Activated naive CD8-positive, alpha-beta T cell treated with anti-CD3 and anti-CD28 coated beads, Interleukin-2, amount 10 ng/mL, durations not matched to agents 7 days and 5 days (primary cell): ENCODE measurements at regions not wholly inside any gene's neighbourhood (a gene's known extent, or its start where the extent isn't known, plus 50 kb on each side); places are given as distances from the start of the nearest gene placed in this dataset.

Experiments used
- ATAC-seq: fragments of 150-1000 bp; cut with Tn5 transposase; one replicate; pipeline ENCODE4 v1.10.0; 2021; ENCODE audit warnings: low read depth, moderate library complexity
- POLR2A ChIA-PET: fragments of 350-600 bp; sonication (Branson Sonifier 250); formaldehyde crosslinking; loops from one replicate; lab custom pipeline; 2021; ENCODE audit warnings: antibody characterized with exemption; lab: Charles Lee
- DNase-seq: peaks from one replicate; pipeline ENCODE4 v3.0.0; 2021
- H3K27ac Mint-ChIP-seq: one replicate; pipeline ENCODE4 v1.8.0; 2022; ENCODE audit warnings: mild to moderate bottlenecking, mixed read lengths
- H3K27me3 Mint-ChIP-seq: one replicate; pipeline ENCODE4 v1.8.0; 2022; ENCODE audit warnings: mild to moderate bottlenecking, moderate library complexity, mixed read lengths
- H3K36me3 Mint-ChIP-seq: one replicate; pipeline ENCODE4 v1.8.0; 2021; ENCODE audit warnings: mild to moderate bottlenecking, mixed read lengths
- H3K4me1 Mint-ChIP-seq: one replicate; pipeline ENCODE4 v1.8.0; 2021; ENCODE audit warnings: mixed read lengths
- H3K4me3 Mint-ChIP-seq: one replicate; pipeline ENCODE4 v1.8.0; 2022; ENCODE audit warnings: mild to moderate bottlenecking, moderate library complexity, mixed read lengths
- H3K9me3 Mint-ChIP-seq: one replicate; pipeline ENCODE4 v1.8.0; 2021; ENCODE audit warnings: mixed read lengths

DNA sequence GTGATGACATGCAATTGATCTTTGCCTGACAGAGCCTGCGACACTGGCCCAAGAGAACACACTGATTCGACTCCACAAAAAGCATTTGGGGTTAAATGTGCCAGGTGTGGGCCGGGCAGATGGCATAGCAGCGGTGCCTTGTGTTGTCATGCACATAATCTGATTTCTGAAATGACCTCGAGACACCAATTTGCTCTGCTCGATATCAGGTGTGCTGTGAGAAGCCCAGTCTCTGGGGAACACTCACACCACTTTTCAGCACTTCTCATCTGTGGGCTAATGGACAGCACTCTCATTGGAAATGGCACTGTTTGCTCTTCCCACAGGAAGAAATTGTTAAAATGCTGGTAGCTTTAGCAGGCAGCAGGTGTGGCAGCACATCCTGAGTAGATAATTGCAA is 738.3 kb upstream of the TENM3 start:
- Mint-ChIP-seq H3K4me1 (no peaks in the 10 kb centered on the region), H3K36me3 (no peaks in the 10 kb centered on the region), H3K27me3 (no peaks in the 10 kb centered on the region), H3K9me3 (no peaks in the 10 kb centered on the region), H3K4me3 (no peak overlapping the region), H3K27ac (no peak overlapping the region)
- ATAC-seq (no peak), DNase-seq (no peak)
- POLR2A ChIA-PET: no interaction called here

- ATAC-seq (no peak), DNase-seq (no peak)
- Mint-ChIP-seq H3K27me3 (no peaks in the 10 kb centered on the region), H3K27ac (no peak overlapping the region), H3K36me3 (no peaks in the 10 kb centered on the region), H3K4me3 (no peak overlapping the region), H3K4me1 (no peaks in the 10 kb centered on the region), H3K9me3 (no peaks in the 10 kb centered on the region)
- POLR2A ChIA-PET: no interaction called here
These were observed 735.9 kb upstream of the TENM3 start for GRCh38 chr4:181507180-181507835.

DNA sequence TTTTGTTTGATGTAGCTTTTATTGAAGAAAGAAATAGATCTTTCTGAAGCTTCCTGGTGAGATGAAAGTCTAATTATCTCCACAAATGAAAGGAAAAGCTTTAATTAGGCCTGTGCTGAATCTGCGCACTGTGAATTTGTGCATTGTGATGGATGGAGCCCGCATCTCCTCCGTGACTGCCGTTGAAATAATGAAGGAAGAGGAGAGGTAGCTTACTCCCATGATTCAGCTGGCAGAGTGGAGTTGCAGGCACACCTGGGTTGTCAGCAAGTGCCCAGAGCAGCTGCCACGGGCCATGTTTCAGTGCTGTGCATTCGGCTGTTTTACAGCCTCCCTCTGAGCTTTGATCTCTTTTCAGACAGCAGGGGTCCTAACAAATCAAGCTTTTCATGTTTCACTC is 735.3 kb upstream of the TENM3 start:
- no peaks in the 10 kb centered on the region for H3K9me3 Mint-ChIP-seq
- no peaks in the 10 kb centered on the region for H3K36me3 Mint-ChIP-seq
- H3K4me1 Mint-ChIP-seq: no peaks in the 10 kb centered on the region
- no peaks in the 10 kb centered on the region for H3K27me3 Mint-ChIP-seq
- ATAC-seq (no peak), DNase-seq (no peak)
- H3K27ac Mint-ChIP-seq: no peak overlapping the region
- H3K4me3 Mint-ChIP-seq: no peak overlapping the region
- POLR2A ChIA-PET: no interaction called here

DNA sequence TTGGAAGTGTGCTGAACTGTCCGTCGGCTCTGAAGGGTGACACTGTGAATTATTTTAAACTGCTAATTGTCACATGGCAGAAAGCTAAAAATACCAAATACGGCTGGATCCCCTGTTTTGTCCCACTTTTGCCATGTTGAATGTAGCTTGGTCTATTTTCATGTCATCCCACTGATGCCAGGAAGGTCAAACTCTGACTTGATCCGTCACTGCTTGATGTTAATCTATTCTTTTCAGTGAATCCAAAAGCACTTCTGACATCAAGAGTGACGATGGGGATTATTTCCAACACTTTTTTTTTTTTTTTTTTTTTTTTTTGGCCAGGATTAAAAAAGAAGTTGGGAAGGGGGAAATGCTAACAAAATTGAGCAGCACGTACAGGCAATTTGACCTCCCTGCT is 734.6 kb upstream of the TENM3 start:
- H3K27me3 Mint-ChIP-seq: no peaks in the 10 kb centered on the region
- POLR2A ChIA-PET: no interaction called here
- DNase-seq: no peak
- no peak overlapping the region for H3K27ac Mint-ChIP-seq
- H3K4me3 Mint-ChIP-seq: no peak overlapping the region
- no peaks in the 10 kb centered on the region for H3K4me1 Mint-ChIP-seq
- no peaks in the 10 kb centered on the region for H3K36me3 Mint-ChIP-seq
- ATAC-seq: no peak
- H3K9me3 Mint-ChIP-seq: no peaks in the 10 kb centered on the region

DNA sequence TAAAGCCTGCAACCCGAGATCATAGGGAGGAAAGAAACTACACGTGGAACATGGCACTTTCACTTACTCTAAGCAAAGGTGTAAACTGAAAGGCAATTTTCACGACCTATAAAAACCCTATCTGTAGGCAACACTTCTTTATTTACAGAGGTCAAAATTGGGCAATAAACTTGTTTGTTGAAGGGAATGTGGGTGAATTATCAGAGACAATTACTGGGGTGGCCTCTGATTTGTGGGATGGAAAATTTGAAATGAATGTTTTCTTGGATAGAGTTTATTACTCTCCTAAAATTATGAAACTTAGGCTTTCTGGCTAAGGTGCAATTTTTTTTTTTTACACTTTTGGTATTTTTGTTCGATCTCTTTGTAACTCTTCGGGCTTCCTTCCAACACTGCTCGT is 734.1 kb upstream of the TENM3 start:
- H3K27me3 Mint-ChIP-seq: no peaks in the 10 kb centered on the region
- H3K27ac Mint-ChIP-seq: no peak overlapping the region
- no peak overlapping the region for H3K4me3 Mint-ChIP-seq
- no peaks in the 10 kb centered on the region for H3K9me3 Mint-ChIP-seq
- POLR2A ChIA-PET: no interaction called here
- H3K36me3 Mint-ChIP-seq: no peaks in the 10 kb centered on the region
- H3K4me1 Mint-ChIP-seq: no peaks in the 10 kb centered on the region
- no peak for ATAC-seq
- DNase-seq: no peak

DNA sequence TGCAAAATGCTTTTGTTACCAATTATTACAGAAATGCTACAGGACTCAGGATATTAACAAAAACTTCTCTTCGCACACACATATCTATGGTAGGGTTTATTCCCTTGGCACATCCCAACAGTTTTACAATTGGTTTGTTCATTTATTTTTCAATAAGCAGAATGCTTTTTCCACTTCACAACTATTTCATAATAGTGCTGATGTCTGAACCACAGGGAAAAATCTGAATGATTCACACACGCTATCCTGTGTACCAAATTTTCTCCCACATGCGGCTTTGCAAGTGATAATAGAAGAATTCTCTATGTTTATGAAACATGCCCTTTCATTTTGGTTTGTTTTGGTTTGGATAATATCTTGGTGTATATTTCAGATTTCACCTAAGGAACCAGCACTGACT is 725.7 kb upstream of the TENM3 start:
- Mint-ChIP-seq H3K4me1 (no peaks in the 10 kb centered on the region), H3K9me3 (no peaks in the 10 kb centered on the region), H3K27ac (no peak overlapping the region), H3K27me3 (no peaks in the 10 kb centered on the region), H3K4me3 (no peak overlapping the region), H3K36me3 (no peaks in the 10 kb centered on the region)
- ATAC-seq (no peak), DNase-seq (no peak)
- POLR2A ChIA-PET: no interaction called here

DNA sequence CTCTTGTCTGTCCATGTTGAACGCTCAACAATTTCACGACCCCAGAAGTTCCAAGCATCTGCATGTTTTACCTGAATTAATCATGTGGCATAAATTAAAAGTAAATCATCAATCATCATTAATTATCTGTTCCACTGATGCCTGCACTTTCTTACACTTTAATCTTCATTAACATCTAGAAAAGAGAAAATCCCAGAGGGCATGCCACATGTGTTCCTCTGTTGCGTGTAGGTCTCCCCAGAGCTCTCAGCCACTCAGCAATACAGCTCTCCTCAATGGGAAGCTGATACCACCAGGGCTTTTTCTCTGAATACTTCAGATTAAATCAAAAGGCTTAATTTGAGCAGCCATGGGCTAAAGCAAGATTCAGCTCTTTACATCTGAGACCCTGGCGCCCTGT is 722.4 kb upstream of the TENM3 start:
- no peaks in the 10 kb centered on the region for H3K4me1 Mint-ChIP-seq
- no peaks in the 10 kb centered on the region for H3K27me3 Mint-ChIP-seq
- POLR2A ChIA-PET: no interaction called here
- peaks cover 2% of the 10 kb centered on the region for H3K9me3 Mint-ChIP-seq
- no peaks in the 10 kb centered on the region for H3K36me3 Mint-ChIP-seq
- no peak overlapping the region for H3K27ac Mint-ChIP-seq
- no peak for ATAC-seq
- no peak for DNase-seq
- H3K4me3 Mint-ChIP-seq: no peak overlapping the region

GRCh38 chr4:181523973-181524372 is 719.2 kb upstream of the TENM3 start:
- no peaks in the 10 kb centered on the region for H3K4me1 Mint-ChIP-seq
- POLR2A ChIA-PET: no interaction called here
- peaks cover 2% of the 10 kb centered on the region for H3K9me3 Mint-ChIP-seq
- no peak for DNase-seq
- no peaks in the 10 kb centered on the region for H3K36me3 Mint-ChIP-seq
- H3K27me3 Mint-ChIP-seq: no peaks in the 10 kb centered on the region
- H3K27ac Mint-ChIP-seq: no peak overlapping the region
- no peak for ATAC-seq
- H3K4me3 Mint-ChIP-seq: no peak overlapping the region

DNA sequence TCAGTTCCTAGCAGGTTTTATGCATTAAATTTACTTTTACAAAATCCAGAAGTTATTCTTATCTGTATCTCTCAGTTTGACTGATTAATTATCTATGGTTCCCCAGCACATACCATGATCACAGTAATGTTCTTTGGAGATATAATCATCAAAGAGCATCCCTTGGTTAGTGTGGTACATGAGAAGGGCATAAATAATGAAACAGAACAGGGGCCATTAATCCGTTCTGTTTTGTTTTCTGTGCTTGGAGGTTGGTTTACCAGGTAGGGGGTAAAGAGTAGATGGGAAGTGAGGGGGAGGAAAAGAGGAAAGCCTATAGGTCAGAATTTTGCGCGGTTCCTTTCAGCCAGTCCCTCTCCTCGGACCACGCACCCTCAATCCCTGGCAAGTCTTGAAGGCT is 718.7 kb upstream of the TENM3 start:
- Mint-ChIP-seq H3K4me1 (no peaks in the 10 kb centered on the region), H3K4me3 (no peak overlapping the region), H3K27ac (no peak overlapping the region), H3K36me3 (no peaks in the 10 kb centered on the region), H3K9me3 (peaks cover 2% of the 10 kb centered on the region), H3K27me3 (no peaks in the 10 kb centered on the region)
- POLR2A ChIA-PET: no interaction called here
- ATAC-seq (no peak), DNase-seq (no peak)

GRCh38 chr4:181525634-181526033 is 717.6 kb upstream of the TENM3 start:
- Mint-ChIP-seq H3K4me3 (no peak overlapping the region), H3K36me3 (no peaks in the 10 kb centered on the region), H3K27ac (no peak overlapping the region), H3K9me3 (peaks cover 2% of the 10 kb centered on the region), H3K4me1 (no peaks in the 10 kb centered on the region), H3K27me3 (no peaks in the 10 kb centered on the region)
- no peak for DNase-seq
- POLR2A ChIA-PET: no interaction called here
- no peak for ATAC-seq

DNA sequence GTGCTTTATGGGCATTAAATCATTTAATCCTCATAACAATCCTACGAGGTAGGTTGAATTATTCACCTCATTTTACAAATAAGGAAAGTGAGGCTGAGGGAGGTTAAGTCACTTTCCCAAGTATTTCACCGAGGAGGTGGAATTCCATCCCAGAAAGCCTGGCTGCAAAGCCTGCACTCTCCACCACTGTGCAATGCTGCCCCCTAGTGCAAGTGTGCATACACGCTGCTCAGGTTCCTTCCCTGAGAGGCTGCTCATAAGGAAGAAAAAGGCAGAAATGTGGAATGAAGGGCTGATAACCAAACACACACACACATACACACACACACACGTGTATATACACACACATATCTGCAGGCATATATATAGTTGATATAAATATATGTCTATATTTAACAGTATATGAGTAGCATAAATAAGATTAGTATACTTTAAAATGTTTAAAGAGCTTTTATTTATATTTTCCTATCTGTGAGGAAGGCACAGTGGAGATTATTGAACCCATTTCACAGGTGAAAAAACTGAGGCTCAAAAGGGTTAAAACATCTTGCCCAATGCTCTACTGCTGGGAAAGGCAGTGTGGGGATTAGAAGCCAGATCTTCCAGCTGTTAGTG is 714.5 kb upstream of the TENM3 start:
- H3K4me1 Mint-ChIP-seq: no peaks in the 10 kb centered on the region
- no peak for ATAC-seq
- H3K27me3 Mint-ChIP-seq: no peaks in the 10 kb centered on the region
- peak; percentile 28 for DNase-seq
- POLR2A ChIA-PET: no interaction called here
- no peaks in the 10 kb centered on the region for H3K36me3 Mint-ChIP-seq
- H3K27ac Mint-ChIP-seq: no peak overlapping the region
- no peak overlapping the region for H3K4me3 Mint-ChIP-seq
- no peaks in the 10 kb centered on the region for H3K9me3 Mint-ChIP-seq

GRCh38 chr4:181529537-181529936 is 713.7 kb upstream of the TENM3 start:
- Mint-ChIP-seq H3K27ac (no peak overlapping the region), H3K4me1 (no peaks in the 10 kb centered on the region), H3K27me3 (no peaks in the 10 kb centered on the region), H3K36me3 (no peaks in the 10 kb centered on the region), H3K4me3 (no peak overlapping the region), H3K9me3 (no peaks in the 10 kb centered on the region)
- ATAC-seq (no peak), DNase-seq (no peak)
- POLR2A ChIA-PET: no interaction called here

DNA sequence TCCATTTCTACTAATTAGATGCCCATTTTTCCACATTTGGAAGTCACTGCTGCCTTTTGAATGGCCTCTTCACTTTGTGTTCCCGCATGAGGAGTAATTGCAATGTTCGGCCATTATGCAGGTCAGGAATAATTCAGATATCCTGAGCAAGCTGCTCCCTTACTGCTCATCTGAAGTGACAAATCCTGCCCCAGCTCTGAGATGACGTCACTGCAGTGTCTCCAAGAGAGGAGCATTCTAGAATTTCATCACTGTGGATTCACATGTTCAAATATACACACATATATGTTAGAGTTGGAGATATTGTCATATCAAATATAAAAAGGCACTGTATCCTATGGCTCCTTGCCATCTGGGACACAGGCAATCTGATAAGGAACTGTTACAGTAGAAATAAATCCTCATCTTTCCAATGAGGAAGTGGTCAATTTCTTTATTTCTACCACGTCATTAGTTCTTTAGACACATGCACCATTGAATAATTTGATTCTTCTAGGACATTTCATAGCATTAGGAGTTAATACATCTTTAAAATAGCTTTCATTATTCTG is 706.9 kb upstream of the TENM3 start:
- DNase-seq (no peak), ATAC-seq (no peak)
- Mint-ChIP-seq H3K36me3 (no peaks in the 10 kb centered on the region), H3K9me3 (no peaks in the 10 kb centered on the region), H3K4me1 (no peaks in the 10 kb centered on the region), H3K27ac (no peak overlapping the region), H3K27me3 (no peaks in the 10 kb centered on the region), H3K4me3 (no peak overlapping the region)
- POLR2A ChIA-PET: no interaction called here

GRCh38 chr4:181536811-181537434 is 706.3 kb upstream of the TENM3 start:
- POLR2A ChIA-PET: no interaction called here

More at GRCh38 chr4:181536811-181537434, 706.3 kb upstream of the TENM3 start:
- Mint-ChIP-seq H3K4me3 (no peak overlapping the region), H3K36me3 (no peaks in the 10 kb centered on the region), H3K9me3 (no peaks in the 10 kb centered on the region), H3K27me3 (no peaks in the 10 kb centered on the region), H3K27ac (no peak overlapping the region), H3K4me1 (no peaks in the 10 kb centered on the region)
- ATAC-seq (no peak), DNase-seq (no peak)
